SK-N-SH (cell line): ENCODE measurements at regions not wholly inside any gene's neighbourhood (a gene's known extent, or its start where the extent isn't known, plus 50 kb on each side); places are given as distances from the start of the nearest gene placed in this dataset.

ENCODE experiments used
- CTCF ChIA-PET: fragments of 300-600, 350-600 bp; formaldehyde crosslinking; extraction: SDS; loops from one replicate; lab custom pipeline; 2021; lab: Yijun Ruan, JAX
- POLR2A ChIA-PET: fragments of 350-600 bp; sonication (Branson Sonifier 250); formaldehyde crosslinking; extraction: SDS; loops from one replicate; lab custom pipeline; 2020; ENCODE audit warnings: antibody characterized with exemption, inconsistent platforms; lab: Yijun Ruan, JAX
- DNase-seq: peaks from one replicate; pipeline ENCODE4 v3.0.0; 2012
- H2AFZ ChIP-seq: fragments of 200-600 bp; sonication (generic); 2 replicates; pipeline ENCODE4 v1.8.1; 2016; ENCODE audit warnings: antibody characterized with exemption, mild to moderate bottlenecking, low read depth
- H3F3A ChIP-seq: fragments of 200-600 bp; sonication (generic); replicated peaks from 2 replicates; pipeline ENCODE3; 2016; ENCODE audit warnings: antibody characterized with exemption, mild to moderate bottlenecking; ENCODE audit not compliant: insufficient read depth
- H3K27ac ChIP-seq, 2 experiments: fragments of 200-500 bp in 1 of 2; fragments of 200-600 bp in 1 of 2; sonication (Bioruptor generic) in 1 of 2; sonication (generic), shearing (Covaris generic) in 1 of 2; 2 replicates each; pipeline versions ENCODE4 v1.5.1 to v1.6.1; 2014 to 2016; ENCODE audit warnings: low read depth in 2 of 2, inconsistent platforms in 1 of 2, low read length in 1 of 2, mild to moderate bottlenecking in 1 of 2, mixed read lengths in 1 of 2
- H3K27me3 ChIP-seq: fragments of 200-600 bp; sonication (generic), shearing (Covaris generic); 2 replicates; pipeline ENCODE4 v1.6.1; 2016; ENCODE audit warnings: mixed run types; ENCODE audit not compliant: insufficient read depth
- H3K36me3 ChIP-seq, 2 experiments: fragments of 200-500 bp in 1 of 2; fragments of 200-600 bp in 1 of 2; sonication (Bioruptor generic) in 1 of 2; sonication (generic) in 1 of 2; replicated peaks in 1 of 2; 2 replicates each; pipeline versions ENCODE3 to v1.5.1; 2014 to 2016; ENCODE audit warnings: low read length in 1 of 2, mild to moderate bottlenecking in 1 of 2; ENCODE audit not compliant: insufficient read depth in 2 of 2, control insufficient read depth in 1 of 2
- H3K4me1 ChIP-seq, 2 experiments: fragments of 200-500 bp in 1 of 2; fragments of 200-600 bp in 1 of 2; sonication (Bioruptor generic) in 1 of 2; sonication (generic), shearing (Covaris generic) in 1 of 2; 2 replicates each; pipeline versions ENCODE4 v1.5.1 to v1.6.1; 2014 to 2016; ENCODE audit warnings: low read depth in 1 of 2, low read length in 1 of 2, mixed run types in 1 of 2; ENCODE audit not compliant: insufficient read depth in 2 of 2, control insufficient read depth in 1 of 2
- H3K4me2 ChIP-seq: fragments of 200-600 bp; sonication (generic), shearing (Covaris generic); 2 replicates; pipeline ENCODE4 v1.6.1; 2017; ENCODE audit warnings: mixed run types
- H3K4me3 ChIP-seq, 2 experiments: fragments of 200-500 bp in 1 of 2; fragments of 200-600 bp in 1 of 2; sonication (Bioruptor generic) in 1 of 2; sonication (generic), shearing (Covaris generic) in 1 of 2; 2 replicates each; pipeline versions ENCODE4 v1.5.1 to v1.8.1; 2014 to 2016; ENCODE audit warnings: low read depth in 2 of 2, inconsistent platforms in 1 of 2, low read length in 1 of 2, mild to moderate bottlenecking in 1 of 2, mixed read lengths in 1 of 2, moderate library complexity in 1 of 2
- H3K79me2 ChIP-seq: fragments of 200-600 bp; sonication (generic); 2 replicates; pipeline ENCODE4 v1.8.1; 2017; ENCODE audit warnings: mild to moderate bottlenecking; ENCODE audit not compliant: insufficient read depth
- H3K9ac ChIP-seq: fragments of 200-600 bp; sonication (generic); 2 replicates; pipeline ENCODE4 v1.6.1; 2017; ENCODE audit warnings: mixed run types
- H3K9me2 ChIP-seq: fragments of 200-600 bp; sonication (generic); 2 replicates; pipeline ENCODE4 v1.6.1; 2017; ENCODE audit warnings: mixed run types
- H3K9me3 ChIP-seq: fragments of 200-600 bp; sonication (generic); 2 replicates; pipeline ENCODE4 v1.6.1; 2017; ENCODE audit warnings: mixed run types, mild to moderate bottlenecking, moderate library complexity
- H4K20me1 ChIP-seq: fragments of 200-600 bp; sonication (generic); 2 replicates; pipeline ENCODE4 v1.6.1; 2017; ENCODE audit warnings: mild to moderate bottlenecking, mixed run types; ENCODE audit not compliant: insufficient read depth
- CHD2 ChIP-seq: fragments of 150-350 bp; IDR thresholded peaks from 2 replicates; pipeline ENCODE4 v1.6.1; 2018; ENCODE audit warnings: low read length; ENCODE audit not compliant: partially characterized antibody
- ELF1 ChIP-seq: IDR thresholded peaks from 2 replicates; pipeline ENCODE4 v1.4.0; 2012
- EP300 ChIP-seq, 2 experiments: IDR thresholded peaks; 2 replicates each; pipeline versions ENCODE4 v1.4.0 to v1.6.1; 2012; ENCODE audit warnings: borderline replicate concordance in 1 of 2, low read depth in 1 of 2, low read length in 1 of 2
- EZH2phosphoT487 ChIP-seq: fragments of 200-600 bp; sonication (generic); IDR thresholded peaks from 2 replicates; pipeline ENCODE4 v1.6.1; 2017; ENCODE audit warnings: low read depth, mixed run types, mild to moderate bottlenecking, antibody characterized with exemption, moderate library complexity, borderline replicate concordance
- FOXM1 ChIP-seq: IDR thresholded peaks from 2 replicates; pipeline ENCODE4 v1.4.0; 2012; ENCODE audit warnings: low read depth, mild to moderate bottlenecking
- GABPA ChIP-seq: IDR thresholded peaks from 2 replicates; pipeline ENCODE4 v1.4.0; 2012; ENCODE audit warnings: low read depth, mild to moderate bottlenecking
- JUND ChIP-seq: IDR thresholded peaks from 2 replicates; pipeline ENCODE4 v1.4.0; 2012
- MXI1 ChIP-seq: IDR thresholded peaks from 2 replicates; pipeline ENCODE4 v1.6.1; 2012; ENCODE audit warnings: mild to moderate bottlenecking, low read depth, low read length, improper control_type of control experiment
- NFIC ChIP-seq: IDR thresholded peaks from 2 replicates; pipeline ENCODE4 v1.4.0; 2012; ENCODE audit warnings: borderline replicate concordance
- NRF1 ChIP-seq: IDR thresholded peaks from 2 replicates; pipeline ENCODE4 v1.6.1; 2012; ENCODE audit warnings: low read depth, mild to moderate bottlenecking, low read length
- RAD21 ChIP-seq: IDR thresholded peaks from 2 replicates; pipeline ENCODE4 v1.6.1; 2012; ENCODE audit warnings: mild to moderate bottlenecking, low read length
- RFX5 ChIP-seq: IDR thresholded peaks from 2 replicates; pipeline ENCODE4 v1.6.1; 2012; ENCODE audit warnings: mild to moderate bottlenecking, improper control_type of control experiment, low read length
- SIN3A ChIP-seq: IDR thresholded peaks from 2 replicates; pipeline ENCODE4 v1.6.1; 2012; ENCODE audit warnings: low read depth, mild to moderate bottlenecking, low read length, moderate library complexity, borderline replicate concordance
- SMC3 ChIP-seq: IDR thresholded peaks from 2 replicates; pipeline ENCODE4 v1.6.1; 2012; ENCODE audit warnings: low read depth, low read length, improper control_type of control experiment
- TCF12 ChIP-seq: IDR thresholded peaks from 2 replicates; pipeline ENCODE4 v1.4.0; 2012
- TEAD4 ChIP-seq: IDR thresholded peaks from 2 replicates; pipeline ENCODE4 v1.4.0; 2012; ENCODE audit warnings: mild to moderate bottlenecking, borderline replicate concordance; ENCODE audit not compliant: insufficient read depth
- YY1 ChIP-seq: IDR thresholded peaks from 2 replicates; pipeline ENCODE4 v1.4.0; 2012; ENCODE audit warnings: low read depth, mild to moderate bottlenecking
- WGBS: methylation state at CpG from one replicate; pipeline ENCODE4 v1.1.6; 2017; ENCODE audit warnings: low lambda C conversion rate; 5-methylcytosine and 5-hydroxymethylcytosine counted together
- TF ChIP-seq, protein P1 (sequence below): fragments of 150-350 bp; IDR thresholded peaks from 2 replicates; pipeline ENCODE4 v1.6.1; 2017; ENCODE audit warnings: antibody characterized with exemption, low read length, low read depth, borderline replicate concordance
- TF ChIP-seq, protein P2 (sequence below): IDR thresholded peaks from 2 replicates; pipeline ENCODE4 v1.4.0; 2012; ENCODE audit warnings: low read depth, borderline replicate concordance
- TF ChIP-seq, protein P3 (sequence below): fragments of 150-350 bp; IDR thresholded peaks from 2 replicates; pipeline ENCODE4 v1.6.1; 2016; ENCODE audit warnings: mild to moderate bottlenecking, low read depth, low read length
- TF ChIP-seq, protein P4 (sequence below): IDR thresholded peaks from 2 replicates; pipeline ENCODE4 v1.6.1; 2012; ENCODE audit warnings: mild to moderate bottlenecking, low read depth, low read length, moderate library complexity

DNA sequence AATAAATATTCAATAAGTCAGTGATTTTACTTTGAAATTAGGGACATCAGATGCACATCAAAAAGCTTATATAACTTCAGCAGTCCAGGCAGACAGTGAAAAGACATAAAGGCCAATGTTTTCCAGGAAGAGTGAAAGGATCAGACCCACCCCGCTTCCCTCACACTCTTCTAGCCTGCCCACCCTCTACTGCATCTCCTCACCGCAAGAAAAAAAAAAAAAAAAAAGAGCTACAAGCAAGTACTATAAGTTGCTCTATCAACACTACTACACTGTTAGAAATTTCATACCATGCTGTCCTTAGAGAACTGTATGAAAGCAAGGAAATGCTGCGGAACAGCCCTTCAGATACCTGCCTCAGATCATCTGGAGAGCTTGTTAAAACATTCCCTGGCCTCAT, 240.8 kb downstream of the ZEB2 start:
- Histone ChIP-seq H3K4me2 (no peak overlapping the region), H3K4me1 (no peaks in the 10 kb centered on the region), H4K20me1 (no peaks in the 10 kb centered on the region), H2AFZ (no peak overlapping the region), H3K9me3 (no peaks in the 10 kb centered on the region), H3K27me3 (no peaks in the 10 kb centered on the region), H3K79me2 (no peaks in the 10 kb centered on the region), H3K36me3 (no peaks in the 10 kb centered on the region), H3K9me2 (no peaks in the 10 kb centered on the region), H3K9ac (no peak overlapping the region), H3K27ac (no peak overlapping the region), H3F3A (no peaks in the 10 kb centered on the region), H3K4me3 (no peak overlapping the region)
- no peak for TF ChIP-seq GABPA
- no peak for TF ChIP-seq ELF1
- TF ChIP-seq, protein P1, sequence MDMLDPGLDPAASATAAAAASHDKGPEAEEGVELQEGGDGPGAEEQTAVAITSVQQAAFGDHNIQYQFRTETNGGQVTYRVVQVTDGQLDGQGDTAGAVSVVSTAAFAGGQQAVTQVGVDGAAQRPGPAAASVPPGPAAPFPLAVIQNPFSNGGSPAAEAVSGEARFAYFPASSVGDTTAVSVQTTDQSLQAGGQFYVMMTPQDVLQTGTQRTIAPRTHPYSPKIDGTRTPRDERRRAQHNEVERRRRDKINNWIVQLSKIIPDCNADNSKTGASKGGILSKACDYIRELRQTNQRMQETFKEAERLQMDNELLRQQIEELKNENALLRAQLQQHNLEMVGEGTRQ, result no peak
- no peak for TF ChIP-seq FOXM1
- no peak for TF ChIP-seq JUND
- no peak for TF ChIP-seq CHD2
- TF ChIP-seq RFX5, result no peak
- POLR2A ChIA-PET, result no interaction called here
- CTCF ChIA-PET, result no interaction called here
- 98% methylated on average over 3 of the region's 3 CpGs for WGBS
- no peak for DNase-seq

DNA sequence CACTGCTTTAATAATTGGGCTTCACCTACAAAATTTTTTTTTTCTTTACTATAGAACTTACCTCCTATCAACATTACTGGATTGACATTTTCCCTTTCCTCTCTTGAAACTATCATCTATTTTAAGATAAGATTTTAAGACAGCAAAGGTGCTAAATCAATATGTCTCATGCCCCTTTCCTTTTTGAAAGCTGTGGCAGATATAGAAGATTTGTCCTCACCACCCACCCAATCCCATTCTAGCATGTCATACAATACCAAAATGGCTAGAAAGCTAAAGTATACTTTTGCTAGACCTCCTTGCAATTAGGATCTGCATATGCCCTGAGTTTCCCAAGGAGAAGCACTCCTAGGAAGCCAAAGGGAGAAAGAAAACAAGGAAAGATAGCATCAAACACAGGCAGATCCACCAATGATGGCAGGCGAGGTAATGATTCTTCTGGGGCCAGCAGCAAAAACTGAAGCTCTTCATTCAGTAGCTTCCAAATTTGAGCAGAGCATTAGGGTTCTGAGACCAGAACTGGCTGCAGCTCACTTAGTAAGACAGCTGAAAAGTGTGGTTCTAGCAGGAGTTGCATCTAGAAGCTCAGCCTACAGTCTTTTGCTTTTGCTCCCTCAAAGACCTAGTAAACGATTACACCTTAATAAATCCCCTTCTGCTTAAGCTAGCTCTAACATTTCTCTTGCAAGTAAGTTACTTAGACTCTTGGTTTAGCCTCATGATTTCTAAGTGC, 242.1 kb downstream of the ZEB2 start:
- POLR2A ChIA-PET, result no interaction called here
- Histone ChIP-seq H4K20me1 (no peaks in the 10 kb centered on the region), H3K36me3 (no peaks in the 10 kb centered on the region), H3K4me1 (no peaks in the 10 kb centered on the region), H3K79me2 (no peaks in the 10 kb centered on the region), H3K27ac (no peak overlapping the region), H3K27me3 (no peaks in the 10 kb centered on the region), H3K4me2 (no peak overlapping the region), H3K4me3 (no peak overlapping the region), H3F3A (no peaks in the 10 kb centered on the region), H3K9me2 (no peaks in the 10 kb centered on the region), H3K9me3 (no peaks in the 10 kb centered on the region), H2AFZ (no peak overlapping the region), H3K9ac (no peak overlapping the region)
- 97% methylated on average over 2 of the region's 2 CpGs for WGBS
- CTCF ChIA-PET, result interaction anchor here (0.6 kb wide), 1 partner anchor 9 kb away, joined by 3 read pairs; no protein-coding TSS in a partner anchor
- no peak for DNase-seq
- TF ChIP-seq, protein P2, sequence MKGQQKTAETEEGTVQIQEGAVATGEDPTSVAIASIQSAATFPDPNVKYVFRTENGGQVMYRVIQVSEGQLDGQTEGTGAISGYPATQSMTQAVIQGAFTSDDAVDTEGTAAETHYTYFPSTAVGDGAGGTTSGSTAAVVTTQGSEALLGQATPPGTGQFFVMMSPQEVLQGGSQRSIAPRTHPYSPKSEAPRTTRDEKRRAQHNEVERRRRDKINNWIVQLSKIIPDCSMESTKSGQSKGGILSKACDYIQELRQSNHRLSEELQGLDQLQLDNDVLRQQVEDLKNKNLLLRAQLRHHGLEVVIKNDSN, result no peak
- TF ChIP-seq SIN3A, result no peak
- TF ChIP-seq YY1, result no peak
- TF ChIP-seq, protein P3, sequence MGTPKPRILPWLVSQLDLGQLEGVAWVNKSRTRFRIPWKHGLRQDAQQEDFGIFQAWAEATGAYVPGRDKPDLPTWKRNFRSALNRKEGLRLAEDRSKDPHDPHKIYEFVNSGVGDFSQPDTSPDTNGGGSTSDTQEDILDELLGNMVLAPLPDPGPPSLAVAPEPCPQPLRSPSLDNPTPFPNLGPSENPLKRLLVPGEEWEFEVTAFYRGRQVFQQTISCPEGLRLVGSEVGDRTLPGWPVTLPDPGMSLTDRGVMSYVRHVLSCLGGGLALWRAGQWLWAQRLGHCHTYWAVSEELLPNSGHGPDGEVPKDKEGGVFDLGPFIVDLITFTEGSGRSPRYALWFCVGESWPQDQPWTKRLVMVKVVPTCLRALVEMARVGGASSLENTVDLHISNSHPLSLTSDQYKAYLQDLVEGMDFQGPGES, result no peak
- TF ChIP-seq, protein P4, sequence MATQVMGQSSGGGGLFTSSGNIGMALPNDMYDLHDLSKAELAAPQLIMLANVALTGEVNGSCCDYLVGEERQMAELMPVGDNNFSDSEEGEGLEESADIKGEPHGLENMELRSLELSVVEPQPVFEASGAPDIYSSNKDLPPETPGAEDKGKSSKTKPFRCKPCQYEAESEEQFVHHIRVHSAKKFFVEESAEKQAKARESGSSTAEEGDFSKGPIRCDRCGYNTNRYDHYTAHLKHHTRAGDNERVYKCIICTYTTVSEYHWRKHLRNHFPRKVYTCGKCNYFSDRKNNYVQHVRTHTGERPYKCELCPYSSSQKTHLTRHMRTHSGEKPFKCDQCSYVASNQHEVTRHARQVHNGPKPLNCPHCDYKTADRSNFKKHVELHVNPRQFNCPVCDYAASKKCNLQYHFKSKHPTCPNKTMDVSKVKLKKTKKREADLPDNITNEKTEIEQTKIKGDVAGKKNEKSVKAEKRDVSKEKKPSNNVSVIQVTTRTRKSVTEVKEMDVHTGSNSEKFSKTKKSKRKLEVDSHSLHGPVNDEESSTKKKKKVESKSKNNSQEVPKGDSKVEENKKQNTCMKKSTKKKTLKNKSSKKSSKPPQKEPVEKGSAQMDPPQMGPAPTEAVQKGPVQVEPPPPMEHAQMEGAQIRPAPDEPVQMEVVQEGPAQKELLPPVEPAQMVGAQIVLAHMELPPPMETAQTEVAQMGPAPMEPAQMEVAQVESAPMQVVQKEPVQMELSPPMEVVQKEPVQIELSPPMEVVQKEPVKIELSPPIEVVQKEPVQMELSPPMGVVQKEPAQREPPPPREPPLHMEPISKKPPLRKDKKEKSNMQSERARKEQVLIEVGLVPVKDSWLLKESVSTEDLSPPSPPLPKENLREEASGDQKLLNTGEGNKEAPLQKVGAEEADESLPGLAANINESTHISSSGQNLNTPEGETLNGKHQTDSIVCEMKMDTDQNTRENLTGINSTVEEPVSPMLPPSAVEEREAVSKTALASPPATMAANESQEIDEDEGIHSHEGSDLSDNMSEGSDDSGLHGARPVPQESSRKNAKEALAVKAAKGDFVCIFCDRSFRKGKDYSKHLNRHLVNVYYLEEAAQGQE, result no peak
- TF ChIP-seq EZH2phosphoT487, result no peak
- no peak for TF ChIP-seq NFIC
- no peak for TF ChIP-seq GABPA
- no peak for TF ChIP-seq TEAD4
- no peak for TF ChIP-seq RAD21
- no peak for TF ChIP-seq RFX5
- no peak for TF ChIP-seq EP300 (IDR thresholded peaks at IDR 0.05; ENCODE audit: borderline replicate concordance in 1 of 2, low read depth in 1 of 2, low read length in 1 of 2)
- TF ChIP-seq TCF12, result no peak
- no peak for TF ChIP-seq NRF1
- TF ChIP-seq SMC3, result no peak
- no peak for TF ChIP-seq FOXM1
- TF ChIP-seq MXI1, result no peak
- TF ChIP-seq, protein P1, result no peak
